Endothelial cell of umbilical vein (primary cell): ENCODE measurements at regions not wholly inside any gene's neighbourhood (a gene's known extent, or its start where the extent isn't known, plus 50 kb on each side); places are given as distances from the start of the nearest gene placed in this dataset.

Experiments
- CTCF ChIP-seq, 2 donors: IDR thresholded peaks; 1 replicate in 1 of 2; 2 replicates in 1 of 2; pipeline ENCODE4 v1.5.1; 2011; ENCODE audit warnings: low read length in 2 of 2, mild to moderate bottlenecking in 2 of 2, moderate library complexity in 2 of 2, control low read depth in 1 of 2, inconsistent platforms in 1 of 2, low read depth in 1 of 2; ENCODE audit not compliant: insufficient read depth in 1 of 2; ENCODE audit errors: extremely low read depth in 1 of 2
- MAX ChIP-seq: IDR thresholded peaks from 2 replicates; pipeline ENCODE4 v1.6.1; 2011; ENCODE audit not compliant: insufficient read depth, insufficient read length
- MYC ChIP-seq: IDR thresholded peaks from one replicate; pipeline ENCODE4 v1.6.1; 2011; ENCODE audit warnings: mild to moderate bottlenecking, low read depth, low read length
- POLR2A ChIP-seq: IDR thresholded peaks from 2 replicates; pipeline ENCODE4 v1.6.1; 2012; ENCODE audit warnings: low read depth, mild to moderate bottlenecking, control low read depth, low read length
- POLR2AphosphoS5 ChIP-seq: IDR thresholded peaks from 2 replicates; pipeline ENCODE4 v1.6.1; 2012; ENCODE audit warnings: low read depth, mild to moderate bottlenecking, control low read depth, low read length, moderate library complexity; ENCODE audit not compliant: insufficient read depth

- TF ChIP-seq POLR2AphosphoS5 (no peak), CTCF (IDR thresholded peaks at IDR 0.05; ENCODE audit: extremely low read depth in 1 of 2, insufficient read depth in 1 of 2, low read depth in 1 of 2, low read length in 2 of 2) (no peak), MYC (no peak), POLR2A (no peak), MAX (no peak)
Observed at GRCh38 chr16:73232555-73233328, 184.8 kb upstream of the ZFHX3 start.
